AG04450 (cell line): ENCODE measurements at regions not wholly inside any gene's neighbourhood (a gene's known extent, or its start where the extent isn't known, plus 50 kb on each side); places are given as distances from the start of the nearest gene placed in this dataset.

ENCODE experiments used
- CTCF ChIA-PET: fragments of 300-600, 350-600 bp; formaldehyde crosslinking; extraction: SDS; loops from one replicate; lab custom pipeline; 2022; ENCODE audit warnings: antibody characterized with exemption, inconsistent platforms; lab: Charles Lee
- POLR2A ChIA-PET: fragments of 350-600 bp; formaldehyde crosslinking; extraction: SDS; loops from one replicate; lab custom pipeline; 2021; ENCODE audit warnings: antibody characterized with exemption, inconsistent platforms; lab: Yijun Ruan, JAX
- DNase-seq: peaks from one replicate; pipeline ENCODE4 v3.0.0-alpha.2; 2011; ENCODE audit warnings: low read depth, low spot score
- H3K27ac ChIP-seq: one replicate; pipeline ENCODE4 v1.5.1; 2012; ENCODE audit warnings: low read depth, low read length, control low read depth
- H3K27me3 ChIP-seq: one replicate; pipeline ENCODE4 v1.6.0; 2012; ENCODE audit warnings: low read length; ENCODE audit not compliant: control insufficient read depth, insufficient read depth
- H3K4me3 ChIP-seq: 2 replicates; pipeline ENCODE4 v1.5.1; 2011; ENCODE audit warnings: mild to moderate bottlenecking, low read depth, low read length, control low read depth
- H3K9me3 ChIP-seq: 2 replicates; pipeline ENCODE4 v1.5.1; 2012; ENCODE audit warnings: low read length; ENCODE audit not compliant: control insufficient read depth, insufficient read depth
- CTCF ChIP-seq: IDR thresholded peaks from 2 replicates; pipeline ENCODE4 v1.5.1; 2011; ENCODE audit warnings: low read depth, low read length, control low read depth, inconsistent platforms

GRCh38 chr1:229717786-229718576, 91.9 kb downstream of the URB2 start:
- Histone ChIP-seq H3K27ac (no peak overlapping the region), H3K9me3 (no peaks in the 10 kb centered on the region), H3K4me3 (no peak overlapping the region), H3K27me3 (no peaks in the 10 kb centered on the region)
- no peak for DNase-seq
- ChIA-PET POLR2A (no interaction called here), CTCF (interaction anchor here (0.7 to 3.5 kb wide), 2 partner anchors 131 to 592 kb away, joined by 3 to 14 read pairs; no protein-coding TSS in a partner anchor)
- TF ChIP-seq CTCF = no peak

GRCh38 chr1:229726061-229726460, 100.0 kb downstream of the URB2 start:
- H3K4me3 ChIP-seq = no peak overlapping the region
- H3K9me3 ChIP-seq = no peaks in the 10 kb centered on the region
- POLR2A ChIA-PET = no interaction called here
- no peaks in the 10 kb centered on the region for H3K27me3 ChIP-seq
- TF ChIP-seq CTCF = no peak
- H3K27ac ChIP-seq = no peak overlapping the region
- DNase-seq = no peak
- CTCF ChIA-PET = no interaction called here

- ChIA-PET CTCF (no interaction called here), POLR2A (no interaction called here)
- Histone ChIP-seq H3K27me3 (no peaks in the 10 kb centered on the region), H3K4me3 (no peak overlapping the region), H3K9me3 (no peaks in the 10 kb centered on the region), H3K27ac (no peak overlapping the region)
- no peak for TF ChIP-seq CTCF
- no peak for DNase-seq
Observed at GRCh38 chr1:229729916-229730315, 103.9 kb downstream of the URB2 start.

GRCh38 chr1:229730573-229730972, 104.5 kb downstream of the URB2 start:
- DNase-seq = no peak
- ChIA-PET CTCF (interaction anchor here (0.6 kb wide), 1 partner anchor 579 kb away, joined by 3 read pairs; no protein-coding TSS in a partner anchor), POLR2A (no interaction called here)
- no peak for TF ChIP-seq CTCF
- H3K27me3 ChIP-seq = no peaks in the 10 kb centered on the region
- H3K27ac ChIP-seq = no peak overlapping the region
- H3K4me3 ChIP-seq = no peak overlapping the region
- H3K9me3 ChIP-seq = no peaks in the 10 kb centered on the region

- ChIA-PET POLR2A (no interaction called here), CTCF (no interaction called here)
- DNase-seq = no peak
- no peak for TF ChIP-seq CTCF
- H3K9me3 ChIP-seq = no peaks in the 10 kb centered on the region
- no peaks in the 10 kb centered on the region for H3K27me3 ChIP-seq
- H3K4me3 ChIP-seq = no peak overlapping the region
- no peak overlapping the region for H3K27ac ChIP-seq
Observed at GRCh38 chr1:229732061-229732460, 106.0 kb downstream of the URB2 start.
